ENCODE measurements at regions not wholly inside any gene's neighbourhood (a gene's known extent, or its start where the extent isn't known, plus 50 kb on each side); places are given as distances from the start of the nearest gene placed in this dataset.

DNA sequence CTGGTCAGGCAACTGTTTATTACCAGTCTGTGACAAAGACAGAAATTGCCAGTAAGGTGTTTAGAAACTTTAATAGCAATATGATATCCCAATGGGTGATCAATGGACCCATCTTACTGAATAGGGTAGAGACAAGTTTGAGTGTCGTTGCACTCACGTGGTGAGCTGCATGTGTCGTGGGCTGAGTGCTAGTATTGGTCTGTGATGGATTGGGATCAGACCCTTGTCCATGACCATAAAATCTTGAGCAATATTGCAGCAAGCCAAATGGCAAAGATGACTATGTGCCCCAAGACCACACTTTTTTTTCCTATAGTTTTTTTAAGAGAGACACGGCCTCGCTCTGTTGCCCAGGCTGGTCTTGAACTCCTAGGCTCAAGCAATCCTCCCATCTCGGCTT, 114.5 kb downstream of the PALM2AKAP2 start:
- Histone ChIP-seq H3K4me1 (ENCODE audit: control insufficient read depth, insufficient read depth, low read length) (peaks cover 15% of the 10 kb centered on the region), H3K36me3 (ENCODE audit: control insufficient read depth, insufficient read depth, low read length) (no peaks in the 10 kb centered on the region), H3K4me3 (ENCODE audit: low read depth, low read length) (no peak overlapping the region), H3K27ac (ENCODE audit: low read depth, low read length) (no peak overlapping the region), H3K27me3 (ENCODE audit: control insufficient read depth, insufficient read depth, low read length) (no peaks in the 10 kb centered on the region), H3K9me3 (ENCODE audit: control insufficient read depth, insufficient read depth, low read length) (no peaks in the 10 kb centered on the region)
- WGBS (ENCODE audit: insufficient coverage) = 84% methylated on average over 5 of the region's 6 CpGs
- no peak for DNase-seq (ENCODE audit: low read depth in 4 of 6, low spot score in 6 of 6)

GRCh38 chr9:109894921-109895758, 115.1 kb downstream of the PALM2AKAP2 start:
- H3K27ac ChIP-seq (ENCODE audit: low read depth, low read length) = no peak overlapping the region
- no peaks in the 10 kb centered on the region for H3K27me3 ChIP-seq (ENCODE audit: control insufficient read depth, insufficient read depth, low read length)
- peak in 1 of 6 donors; percentile 59 for DNase-seq (ENCODE audit: low read depth in 4 of 6, low spot score in 6 of 6)
- H3K9me3 ChIP-seq (ENCODE audit: control insufficient read depth, insufficient read depth, low read length) = no peaks in the 10 kb centered on the region
- WGBS (ENCODE audit: insufficient coverage) = 31% methylated on average over 4 of the region's 6 CpGs
- H3K4me1 ChIP-seq (ENCODE audit: control insufficient read depth, insufficient read depth, low read length) = peaks cover 15% of the 10 kb centered on the region
- no peaks in the 10 kb centered on the region for H3K36me3 ChIP-seq (ENCODE audit: control insufficient read depth, insufficient read depth, low read length)
- H3K4me3 ChIP-seq (ENCODE audit: low read depth, low read length) = no peak overlapping the region

GRCh38 chr9:109901201-109901600, 121.2 kb downstream of the PALM2AKAP2 start:
- Histone ChIP-seq H3K4me3 (ENCODE audit: low read depth, low read length) (no peak overlapping the region), H3K36me3 (ENCODE audit: control insufficient read depth, insufficient read depth, low read length) (no peaks in the 10 kb centered on the region), H3K27me3 (ENCODE audit: control insufficient read depth, insufficient read depth, low read length) (no peaks in the 10 kb centered on the region), H3K27ac (ENCODE audit: low read depth, low read length) (no peak overlapping the region), H3K9me3 (ENCODE audit: control insufficient read depth, insufficient read depth, low read length) (no peaks in the 10 kb centered on the region), H3K4me1 (ENCODE audit: control insufficient read depth, insufficient read depth, low read length) (no peaks in the 10 kb centered on the region)
- no peak for DNase-seq (ENCODE audit: low read depth in 4 of 6, low spot score in 6 of 6)
- 94% methylated on average over 3 of the region's 3 CpGs for WGBS (ENCODE audit: insufficient coverage)

- Histone ChIP-seq H3K36me3 (ENCODE audit: control insufficient read depth, insufficient read depth, low read length) (no peaks in the 10 kb centered on the region), H3K4me1 (ENCODE audit: control insufficient read depth, insufficient read depth, low read length) (no peaks in the 10 kb centered on the region), H3K9me3 (ENCODE audit: control insufficient read depth, insufficient read depth, low read length) (no peaks in the 10 kb centered on the region), H3K27me3 (ENCODE audit: control insufficient read depth, insufficient read depth, low read length) (no peaks in the 10 kb centered on the region), H3K4me3 (ENCODE audit: low read depth, low read length) (no peak overlapping the region), H3K27ac (ENCODE audit: low read depth, low read length) (no peak overlapping the region)
- DNase-seq (ENCODE audit: low read depth in 4 of 6, low spot score in 6 of 6) = peak in 4 of 6 donors; percentile 39 to 91 (median 64)
- WGBS (ENCODE audit: insufficient coverage) = 0% methylated on average over 1 of the region's 2 CpGs
Observed at GRCh38 chr9:109903515-109904138, 123.6 kb downstream of the PALM2AKAP2 start.

DNA sequence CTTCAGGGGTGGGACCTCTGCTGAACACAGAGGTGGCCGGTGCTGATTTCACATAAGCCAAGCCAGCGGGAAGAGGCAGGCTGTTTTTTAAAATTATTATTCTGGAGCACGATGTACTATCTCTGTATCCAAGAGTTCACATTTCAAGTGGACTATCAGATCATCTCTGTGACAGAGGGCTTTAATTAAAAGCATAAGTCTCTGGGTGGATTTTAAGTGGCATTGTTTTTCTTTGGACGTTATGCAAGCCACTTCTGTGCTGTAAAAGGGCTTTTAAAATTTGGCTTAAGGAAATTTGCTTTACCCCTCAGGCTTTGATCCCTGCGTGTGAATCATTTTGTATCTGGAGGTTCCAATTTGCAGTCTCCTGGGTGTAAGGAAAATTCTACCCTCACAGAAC, 124.7 kb downstream of the PALM2AKAP2 start:
- H3K36me3 ChIP-seq (ENCODE audit: control insufficient read depth, insufficient read depth, low read length) = no peaks in the 10 kb centered on the region
- no peaks in the 10 kb centered on the region for H3K9me3 ChIP-seq (ENCODE audit: control insufficient read depth, insufficient read depth, low read length)
- H3K4me1 ChIP-seq (ENCODE audit: control insufficient read depth, insufficient read depth, low read length) = no peaks in the 10 kb centered on the region
- 80% methylated on average over 1 of the region's 5 CpGs for WGBS (ENCODE audit: insufficient coverage)
- no peak for DNase-seq (ENCODE audit: low read depth in 4 of 6, low spot score in 6 of 6)
- no peak overlapping the region for H3K4me3 ChIP-seq (ENCODE audit: low read depth, low read length)
- no peak overlapping the region for H3K27ac ChIP-seq (ENCODE audit: low read depth, low read length)
- no peaks in the 10 kb centered on the region for H3K27me3 ChIP-seq (ENCODE audit: control insufficient read depth, insufficient read depth, low read length)

DNA sequence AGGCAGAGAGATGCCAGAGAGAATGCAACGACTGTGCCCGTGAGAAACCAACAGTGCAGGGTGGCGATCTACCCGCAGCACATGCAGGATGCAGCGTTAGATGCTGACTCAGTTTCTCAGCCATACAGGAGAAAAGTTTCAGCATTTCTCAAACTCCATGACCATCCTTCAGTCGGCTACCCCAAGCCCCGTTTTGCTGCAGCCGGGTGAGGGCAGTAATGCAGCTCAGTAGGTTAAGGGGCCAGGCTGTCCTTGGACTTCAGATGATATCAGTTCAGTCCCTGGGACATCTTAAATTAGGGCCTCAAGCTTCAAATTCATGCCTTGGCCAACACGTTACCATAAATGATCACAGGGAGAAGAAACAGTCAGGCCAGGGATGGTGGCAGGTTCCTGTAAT, 125.5 kb downstream of the PALM2AKAP2 start:
- Histone ChIP-seq H3K36me3 (ENCODE audit: control insufficient read depth, insufficient read depth, low read length) (no peaks in the 10 kb centered on the region), H3K9me3 (ENCODE audit: control insufficient read depth, insufficient read depth, low read length) (no peaks in the 10 kb centered on the region), H3K4me1 (ENCODE audit: control insufficient read depth, insufficient read depth, low read length) (no peaks in the 10 kb centered on the region), H3K27ac (ENCODE audit: low read depth, low read length) (no peak overlapping the region), H3K4me3 (ENCODE audit: low read depth, low read length) (no peak overlapping the region), H3K27me3 (ENCODE audit: control insufficient read depth, insufficient read depth, low read length) (no peaks in the 10 kb centered on the region)
- no peak for DNase-seq (ENCODE audit: low read depth in 4 of 6, low spot score in 6 of 6)
- WGBS (ENCODE audit: insufficient coverage) = 97% methylated on average over 9 of the region's 9 CpGs

DNA sequence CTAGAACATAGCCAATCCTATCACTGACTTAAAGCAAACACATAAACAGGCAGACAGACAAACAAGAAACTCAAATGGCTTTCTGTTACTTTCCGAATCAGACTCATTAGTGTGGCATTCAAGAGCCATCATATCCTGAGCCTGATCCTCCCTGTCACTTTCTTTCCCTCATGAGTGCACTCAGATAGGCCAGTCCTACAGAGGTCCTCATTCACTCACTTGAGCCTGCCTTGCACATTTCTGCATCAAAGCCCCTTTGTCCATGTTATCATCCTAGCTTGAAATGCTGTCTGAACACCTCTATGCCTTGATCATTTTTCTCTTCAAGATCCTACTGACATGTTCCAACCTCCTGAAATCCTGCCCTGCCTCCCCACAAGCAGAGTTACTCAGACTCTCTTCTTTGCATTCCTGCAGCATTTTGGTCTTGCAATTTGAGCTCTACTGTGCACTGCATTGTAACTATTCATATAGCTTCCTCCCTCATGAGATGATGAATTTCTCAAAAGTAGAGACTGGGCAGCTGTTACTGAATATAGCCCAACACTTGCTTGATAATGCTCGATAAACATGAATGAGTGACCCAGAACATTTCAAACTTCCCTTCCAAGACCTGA, 126.9 kb downstream of the PALM2AKAP2 start:
- H3K36me3 ChIP-seq (ENCODE audit: control insufficient read depth, insufficient read depth, low read length) = no peaks in the 10 kb centered on the region
- no peaks in the 10 kb centered on the region for H3K4me1 ChIP-seq (ENCODE audit: control insufficient read depth, insufficient read depth, low read length)
- H3K27me3 ChIP-seq (ENCODE audit: control insufficient read depth, insufficient read depth, low read length) = no peaks in the 10 kb centered on the region
- H3K27ac ChIP-seq (ENCODE audit: low read depth, low read length) = peak overlapping the region; percentile 45
- no peak for DNase-seq (ENCODE audit: low read depth in 4 of 6, low spot score in 6 of 6)
- 69% methylated on average over 2 of the region's 2 CpGs for WGBS (ENCODE audit: insufficient coverage)
- no peak overlapping the region for H3K4me3 ChIP-seq (ENCODE audit: low read depth, low read length)
- H3K9me3 ChIP-seq (ENCODE audit: control insufficient read depth, insufficient read depth, low read length) = no peaks in the 10 kb centered on the region

GRCh38 chr9:109907400-109907799, 127.4 kb downstream of the PALM2AKAP2 start:
- no peak for DNase-seq (ENCODE audit: low read depth in 4 of 6, low spot score in 6 of 6)
- peak overlapping the region; percentile 45 for H3K27ac ChIP-seq (ENCODE audit: low read depth, low read length)
- no peaks in the 10 kb centered on the region for H3K36me3 ChIP-seq (ENCODE audit: control insufficient read depth, insufficient read depth, low read length)
- 62% methylated on average over 4 of the region's 5 CpGs for WGBS (ENCODE audit: insufficient coverage)
- no peaks in the 10 kb centered on the region for H3K4me1 ChIP-seq (ENCODE audit: control insufficient read depth, insufficient read depth, low read length)
- no peaks in the 10 kb centered on the region for H3K27me3 ChIP-seq (ENCODE audit: control insufficient read depth, insufficient read depth, low read length)
- no peak overlapping the region for H3K4me3 ChIP-seq (ENCODE audit: low read depth, low read length)
- H3K9me3 ChIP-seq (ENCODE audit: control insufficient read depth, insufficient read depth, low read length) = no peaks in the 10 kb centered on the region

GRCh38 chr9:109907810-109908458, 127.9 kb downstream of the PALM2AKAP2 start:
- no peak for DNase-seq (ENCODE audit: low read depth in 4 of 6, low spot score in 6 of 6)
- H3K4me3 ChIP-seq (ENCODE audit: low read depth, low read length) = no peak overlapping the region
- no peaks in the 10 kb centered on the region for H3K9me3 ChIP-seq (ENCODE audit: control insufficient read depth, insufficient read depth, low read length)
- H3K4me1 ChIP-seq (ENCODE audit: control insufficient read depth, insufficient read depth, low read length) = peaks cover 1% of the 10 kb centered on the region
- H3K27me3 ChIP-seq (ENCODE audit: control insufficient read depth, insufficient read depth, low read length) = no peaks in the 10 kb centered on the region
- WGBS (ENCODE audit: insufficient coverage) = 100% methylated on average over 1 of the region's 4 CpGs
- H3K27ac ChIP-seq (ENCODE audit: low read depth, low read length) = no peak overlapping the region
- no peaks in the 10 kb centered on the region for H3K36me3 ChIP-seq (ENCODE audit: control insufficient read depth, insufficient read depth, low read length)

Measured in spinal cord (tissue), 9 donors.